IMR-90 (cell line): ENCODE measurements at regions not wholly inside any gene's neighbourhood (a gene's known extent, or its start where the extent isn't known, plus 50 kb on each side); places are given as distances from the start of the nearest gene placed in this dataset.

ENCODE experiments used
- ATAC-seq: fragments of 200-7000 bp; cut with Tn5 transposase; 2 replicates; pipeline ENCODE4 v1.9.1; 2020; ENCODE audit warnings: low read depth, mild to moderate bottlenecking, moderate library complexity
- BruUV-seq: library from RNA; stranded (reverse); fragments of 400-500 nt; replicated peaks from 2 replicates; lab custom pipeline; 2021; lab: Mats Ljungman, UMichigan
- CTCF ChIA-PET: fragments of 300-600 bp; formaldehyde crosslinking; extraction: SDS; loops from one replicate; lab custom pipeline; 2021; ENCODE audit warnings: antibody characterized with exemption; lab: Yijun Ruan, JAX
- POLR2A ChIA-PET: fragments of 300-600 bp; sonication (Branson Sonifier 250); formaldehyde crosslinking; loops from one replicate; lab custom pipeline; 2022; ENCODE audit warnings: antibody characterized with exemption; ENCODE audit not compliant: unreplicated experiment; lab: Charles Lee
- DNase-seq: peaks from one replicate; pipeline ENCODE4 v3.0.0; 2013
- H2AFZ ChIP-seq: replicated peaks from 2 replicates; pipeline ENCODE3; 2013; ENCODE audit warnings: low read length, mild to moderate bottlenecking; ENCODE audit not compliant: poor library complexity
- H2AK5ac ChIP-seq: 2 replicates; pipeline ENCODE4 v1.6.1; 2013; ENCODE audit warnings: low read depth, low read length, inconsistent platforms
- H2AK9ac ChIP-seq: replicated peaks from 2 replicates; pipeline ENCODE3; 2013; ENCODE audit warnings: mild to moderate bottlenecking, low read depth, low read length, moderate library complexity; ENCODE audit not compliant: poor library complexity
- H2BK120ac ChIP-seq: 2 replicates; pipeline ENCODE4 v1.6.1; 2013; ENCODE audit warnings: low read depth, low read length, inconsistent platforms
- H2BK15ac ChIP-seq: 3 replicates; pipeline ENCODE4 v1.6.1; 2013; ENCODE audit warnings: low read depth, low read length, inconsistent platforms
- H2BK20ac ChIP-seq: 2 replicates; pipeline ENCODE4 v1.6.1; 2013; ENCODE audit warnings: low read depth, mild to moderate bottlenecking, inconsistent platforms, low read length, moderate library complexity
- H2BK5ac ChIP-seq: 2 replicates; pipeline ENCODE4 v1.6.1; 2013; ENCODE audit warnings: mild to moderate bottlenecking, low read depth, low read length, inconsistent platforms; ENCODE audit not compliant: poor library complexity, severe bottlenecking
- H3K14ac ChIP-seq: replicated peaks from 2 replicates; pipeline ENCODE4 v1.6.1; 2013; ENCODE audit warnings: low read depth, low read length, inconsistent platforms
- H3K18ac ChIP-seq: 2 replicates; pipeline ENCODE4 v1.6.1; 2013; ENCODE audit warnings: low read depth, low read length, control low read depth
- H3K23ac ChIP-seq: 2 replicates; pipeline ENCODE4 v1.6.1; 2013; ENCODE audit warnings: low read depth, low read length, inconsistent platforms
- H3K27ac ChIP-seq: 2 replicates; pipeline ENCODE4 v1.5.1; 2013; ENCODE audit warnings: mild to moderate bottlenecking, control low read depth, low read length; ENCODE audit not compliant: insufficient read depth
- H3K27me3 ChIP-seq: 2 replicates; pipeline ENCODE4 v1.6.1; 2013; ENCODE audit warnings: low read length; ENCODE audit not compliant: control insufficient read depth, insufficient read depth
- H3K36me3 ChIP-seq: 2 replicates; pipeline ENCODE4 v1.6.1; 2013; ENCODE audit warnings: low read length, mixed read lengths; ENCODE audit not compliant: control insufficient read depth, insufficient read depth
- H3K4ac ChIP-seq: 2 replicates; pipeline ENCODE4 v1.6.1; 2013; ENCODE audit warnings: low read depth, low read length, inconsistent platforms
- H3K4me1 ChIP-seq: 2 replicates; pipeline ENCODE4 v1.6.1; 2013; ENCODE audit warnings: low read length, mixed read lengths; ENCODE audit not compliant: control insufficient read depth, insufficient read depth
- H3K4me2 ChIP-seq: 2 replicates; pipeline ENCODE4 v1.6.1; 2013; ENCODE audit warnings: low read depth, mild to moderate bottlenecking, control low read depth, low read length, moderate library complexity
- H3K4me3 ChIP-seq: 2 replicates; pipeline ENCODE4 v1.5.1; 2013; ENCODE audit warnings: low read depth, mild to moderate bottlenecking, control low read depth, low read length, moderate library complexity; ENCODE audit not compliant: insufficient read depth
- H3K56ac ChIP-seq: 2 replicates; pipeline ENCODE4 v1.6.1; 2013; ENCODE audit warnings: low read length, inconsistent platforms; ENCODE audit not compliant: insufficient read depth; ENCODE audit errors: extremely low read depth
- H3K79me1 ChIP-seq, 2 experiments: 2 replicates each; pipeline ENCODE4 v1.6.1; 2013; ENCODE audit warnings: low read length in 2 of 2, inconsistent platforms in 1 of 2, low read depth in 1 of 2
- H3K9ac ChIP-seq: 2 replicates; pipeline ENCODE4 v1.6.1; 2013; ENCODE audit warnings: low read depth, low read length, control low read depth
- H3K9me1 ChIP-seq: 2 replicates; pipeline ENCODE4 v1.6.1; 2013; ENCODE audit warnings: low read length, inconsistent platforms; ENCODE audit not compliant: insufficient read depth
- H3K9me3 ChIP-seq: 2 replicates; pipeline ENCODE4 v1.6.1; 2013; ENCODE audit warnings: low read length; ENCODE audit not compliant: control insufficient read depth, insufficient read depth
- H4K20me1 ChIP-seq: 2 replicates; pipeline ENCODE4 v1.6.1; 2013; ENCODE audit warnings: low read length, inconsistent platforms; ENCODE audit not compliant: insufficient read depth
- H4K5ac ChIP-seq: 2 replicates; pipeline ENCODE4 v1.6.1; 2013; ENCODE audit warnings: mild to moderate bottlenecking, low read depth, low read length, control low read depth
- H4K8ac ChIP-seq, 2 experiments: 2 replicates each; pipeline ENCODE4 v1.6.1; 2013; ENCODE audit warnings: low read depth in 2 of 2, low read length in 2 of 2, control low read depth in 1 of 2, inconsistent platforms in 1 of 2
- H4K91ac ChIP-seq: 2 replicates; pipeline ENCODE4 v1.6.1; 2013; ENCODE audit warnings: low read depth, low read length, inconsistent platforms; ENCODE audit not compliant: insufficient read depth
- BHLHE40 ChIP-seq: fragments of 150-350 bp; IDR thresholded peaks from 2 replicates; pipeline ENCODE4 v1.6.1; 2016; ENCODE audit warnings: mild to moderate bottlenecking, low read depth, low read length
- CEBPB ChIP-seq: IDR thresholded peaks from 2 replicates; pipeline ENCODE4 v1.6.1; 2012; ENCODE audit warnings: low read depth, low read length, improper control_type of control experiment
- CHD1 ChIP-seq: IDR thresholded peaks from 2 replicates; pipeline ENCODE4 v1.6.1; 2012; ENCODE audit warnings: low read depth, low read length, improper control_type of control experiment
- CTCF ChIP-seq: conservative IDR thresholded peaks from 2 replicates; pipeline ENCODE4 v1.5.1; 2012; ENCODE audit warnings: mild to moderate bottlenecking, low read depth, low read length, improper control_type of control experiment
- FOS ChIP-seq: fragments of 150-350 bp; IDR thresholded peaks from 2 replicates; pipeline ENCODE4 v1.6.1; 2016; ENCODE audit warnings: low read depth, low read length
- MAFK ChIP-seq: IDR thresholded peaks from 2 replicates; pipeline ENCODE4 v1.6.1; 2012; ENCODE audit warnings: low read depth, low read length, improper control_type of control experiment
- MAZ ChIP-seq: IDR thresholded peaks from 2 replicates; pipeline ENCODE4 v1.6.1; 2012; ENCODE audit warnings: low read depth, mild to moderate bottlenecking, low read length, improper control_type of control experiment, moderate library complexity, borderline replicate concordance
- MXI1 ChIP-seq: IDR thresholded peaks from 2 replicates; pipeline ENCODE4 v1.6.1; 2012; ENCODE audit warnings: low read depth, mild to moderate bottlenecking, low read length, moderate library complexity, borderline replicate concordance
- NFE2L2 ChIP-seq: fragments of 150-350 bp; IDR thresholded peaks from 2 replicates; pipeline ENCODE4 v1.6.1; 2016; ENCODE audit warnings: low read depth, mild to moderate bottlenecking, low read length
- POLR2A ChIP-seq: IDR thresholded peaks from 2 replicates; pipeline ENCODE4 v1.6.1; 2012; ENCODE audit warnings: mild to moderate bottlenecking, low read depth, low read length
- RAD21 ChIP-seq: IDR thresholded peaks from 2 replicates; pipeline ENCODE4 v1.6.1; 2012; ENCODE audit warnings: low read length, improper control_type of control experiment
- RCOR1 ChIP-seq: IDR thresholded peaks from 2 replicates; pipeline ENCODE4 v1.6.1; 2012; ENCODE audit warnings: mild to moderate bottlenecking, low read length, improper control_type of control experiment; ENCODE audit not compliant: insufficient replicate concordance
- RFX5 ChIP-seq: IDR thresholded peaks from 2 replicates; pipeline ENCODE4 v1.8.0; 2012; ENCODE audit warnings: low read depth, mild to moderate bottlenecking, low read length, moderate library complexity
- SMC3 ChIP-seq: fragments of 150-350 bp; IDR thresholded peaks from 2 replicates; pipeline ENCODE4 v1.6.1; 2016; ENCODE audit warnings: low read depth, mild to moderate bottlenecking, antibody characterized with exemption, low read length, moderate library complexity
- WGBS, 2 experiments: methylation state at CpG; one replicate each; pipeline versions ENCODE4 v1.1.5 to v1.1.7; 2013; ENCODE audit warnings: missing lambda C conversion rate in 2 of 2; ENCODE audit not compliant: insufficient read length in 1 of 2; ENCODE audit errors: extremely low coverage in 2 of 2; 5-methylcytosine and 5-hydroxymethylcytosine counted together
- dilution Hi-C: fragments of 300-500 bp; cut with HindIII; formaldehyde crosslinking; loops from one replicate; pipeline ENCODE4 v1.14.3; 2018; ENCODE audit warnings: low sequenced_read_pairs; ENCODE audit not compliant: unreplicated experiment
- in situ Hi-C: fragments of 300-500 bp; cut with MboI; formaldehyde crosslinking; loops from 3 replicates; pipeline ENCODE4 v1.14.3; 2019; ENCODE audit warnings: low sequenced_read_pairs, inconsistent platforms, mixed read lengths
- intact Hi-C: fragments of 100-400 bp; cut with micrococcal nuclease; formaldehyde crosslinking; loops from 2 replicates; pipeline ENCODE4 v1.10.0; 2022
- TF ChIP-seq, protein P1 (sequence below): fragments of 150-350 bp; IDR thresholded peaks from 2 replicates; pipeline ENCODE4 v1.6.1; 2017; ENCODE audit warnings: mild to moderate bottlenecking, antibody characterized with exemption, low read length, low read depth
- TF ChIP-seq, protein P2 (sequence below): fragments of 150-350 bp; IDR thresholded peaks from 2 replicates; pipeline ENCODE4 v1.6.1; 2016; ENCODE audit warnings: low read depth, mild to moderate bottlenecking, low read length, moderate library complexity, borderline replicate concordance

- dilution Hi-C loops (no loop called here), intact Hi-C loops (no loop called here)
These were observed 311.0 kb downstream of the ALG10 start for GRCh38 chr12:34333337-34333736.

More at GRCh38 chr12:34333337-34333736, 311.0 kb downstream of the ALG10 start:
- Histone ChIP-seq H4K8ac (no peak overlapping the region), H3K27ac (no peak overlapping the region), H4K20me1 (no peaks in the 10 kb centered on the region), H3K18ac (no peak overlapping the region), H3K56ac (no peak overlapping the region), H3K4ac (no peak overlapping the region), H3K23ac (no peak overlapping the region), H4K91ac (no peak overlapping the region), H2AK5ac (no peak overlapping the region), H2BK15ac (no peak overlapping the region), H3K4me2 (no peak overlapping the region), H3K9me1 (no peaks in the 10 kb centered on the region), H2BK20ac (no peak overlapping the region), H3K79me1 (no peaks in the 10 kb centered on the region), H3K4me1 (no peaks in the 10 kb centered on the region), H3K9ac (no peak overlapping the region), H2BK5ac (no peak overlapping the region), H4K5ac (no peak overlapping the region), H3K4me3 (no peak overlapping the region), H3K9me3 (peaks cover 60% of the 10 kb centered on the region), H2AK9ac (no peak overlapping the region), H3K14ac (no peak overlapping the region), H2BK120ac (no peak overlapping the region), H3K36me3 (no peaks in the 10 kb centered on the region), H3K27me3 (no peaks in the 10 kb centered on the region), H2AFZ (no peak overlapping the region)
- DNase-seq (no peak), ATAC-seq (no peak)
- in situ Hi-C loops: no loop called here
- no peak for TF ChIP-seq FOS
- no peak for TF ChIP-seq RCOR1
- no peak for TF ChIP-seq POLR2A
- TF ChIP-seq MAZ: no peak
- no peak for TF ChIP-seq BHLHE40
- no peak for TF ChIP-seq RFX5
- no peak for TF ChIP-seq CEBPB
- TF ChIP-seq, protein P1, sequence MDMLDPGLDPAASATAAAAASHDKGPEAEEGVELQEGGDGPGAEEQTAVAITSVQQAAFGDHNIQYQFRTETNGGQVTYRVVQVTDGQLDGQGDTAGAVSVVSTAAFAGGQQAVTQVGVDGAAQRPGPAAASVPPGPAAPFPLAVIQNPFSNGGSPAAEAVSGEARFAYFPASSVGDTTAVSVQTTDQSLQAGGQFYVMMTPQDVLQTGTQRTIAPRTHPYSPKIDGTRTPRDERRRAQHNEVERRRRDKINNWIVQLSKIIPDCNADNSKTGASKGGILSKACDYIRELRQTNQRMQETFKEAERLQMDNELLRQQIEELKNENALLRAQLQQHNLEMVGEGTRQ: no peak
- no peak for TF ChIP-seq MXI1
- TF ChIP-seq NFE2L2: no peak
- TF ChIP-seq SMC3: no peak
- TF ChIP-seq, protein P2, sequence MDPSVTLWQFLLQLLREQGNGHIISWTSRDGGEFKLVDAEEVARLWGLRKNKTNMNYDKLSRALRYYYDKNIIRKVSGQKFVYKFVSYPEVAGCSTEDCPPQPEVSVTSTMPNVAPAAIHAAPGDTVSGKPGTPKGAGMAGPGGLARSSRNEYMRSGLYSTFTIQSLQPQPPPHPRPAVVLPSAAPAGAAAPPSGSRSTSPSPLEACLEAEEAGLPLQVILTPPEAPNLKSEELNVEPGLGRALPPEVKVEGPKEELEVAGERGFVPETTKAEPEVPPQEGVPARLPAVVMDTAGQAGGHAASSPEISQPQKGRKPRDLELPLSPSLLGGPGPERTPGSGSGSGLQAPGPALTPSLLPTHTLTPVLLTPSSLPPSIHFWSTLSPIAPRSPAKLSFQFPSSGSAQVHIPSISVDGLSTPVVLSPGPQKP: no peak
- no peak for TF ChIP-seq MAFK
- no peak for TF ChIP-seq CHD1
- TF ChIP-seq RAD21: no peak
- no peak for TF ChIP-seq CTCF
- BruUV-seq: no TSS peak
- ChIA-PET POLR2A (no interaction called here), CTCF (no interaction called here)
- whole genome bisulfite sequencing, 2 experiments: no CpG with 5 or more reads among the region's 24 CpGs
